ENCODE measurements at regions not wholly inside any gene's neighbourhood (a gene's known extent, or its start where the extent isn't known, plus 50 kb on each side); places are given as distances from the start of the nearest gene placed in this dataset.

GRCh38 chr6:91453224-91453878 is 866.5 kb upstream of the MAP3K7 start:
- Histone ChIP-seq H3K27me3 (ENCODE audit: insufficient read depth, low read length) (no peaks in the 10 kb centered on the region), H3K36me3 (ENCODE audit: insufficient read depth, low read depth, low read length) (no peaks in the 10 kb centered on the region), H3K9me3 (ENCODE audit: insufficient read depth, low read depth, low read length) (no peaks in the 10 kb centered on the region), H3K27ac (ENCODE audit: low read length) (no peak overlapping the region), H3K9ac (ENCODE audit: low read depth, low read length) (no peak overlapping the region), H3K4me3 (ENCODE audit: low read length) (no peak overlapping the region), H3K4me1 (ENCODE audit: insufficient read depth, low read length) (no peaks in the 10 kb centered on the region)

- H3K27me3 ChIP-seq (ENCODE audit: insufficient read depth, low read length), result no peaks in the 10 kb centered on the region
- no peaks in the 10 kb centered on the region for H3K9me3 ChIP-seq (ENCODE audit: insufficient read depth, low read depth, low read length)
- no peaks in the 10 kb centered on the region for H3K36me3 ChIP-seq (ENCODE audit: insufficient read depth, low read depth, low read length)
- no peak overlapping the region for H3K9ac ChIP-seq (ENCODE audit: low read depth, low read length)
- H3K4me1 ChIP-seq (ENCODE audit: insufficient read depth, low read length), result no peaks in the 10 kb centered on the region
- no peak overlapping the region for H3K27ac ChIP-seq (ENCODE audit: low read length)
- H3K4me3 ChIP-seq (ENCODE audit: low read length), result no peak overlapping the region
Observed at GRCh38 chr6:91449539-91449938, 862.7 kb upstream of the MAP3K7 start.

- Histone ChIP-seq H3K27me3 (ENCODE audit: insufficient read depth, low read length) (no peaks in the 10 kb centered on the region), H3K36me3 (ENCODE audit: insufficient read depth, low read depth, low read length) (no peaks in the 10 kb centered on the region), H3K9ac (ENCODE audit: low read depth, low read length) (no peak overlapping the region), H3K27ac (ENCODE audit: low read length) (no peak overlapping the region), H3K4me3 (ENCODE audit: low read length) (no peak overlapping the region), H3K4me1 (ENCODE audit: insufficient read depth, low read length) (no peaks in the 10 kb centered on the region), H3K9me3 (ENCODE audit: insufficient read depth, low read depth, low read length) (no peaks in the 10 kb centered on the region)
Observed at GRCh38 chr6:91447530-91448254, 860.8 kb upstream of the MAP3K7 start.

DNA sequence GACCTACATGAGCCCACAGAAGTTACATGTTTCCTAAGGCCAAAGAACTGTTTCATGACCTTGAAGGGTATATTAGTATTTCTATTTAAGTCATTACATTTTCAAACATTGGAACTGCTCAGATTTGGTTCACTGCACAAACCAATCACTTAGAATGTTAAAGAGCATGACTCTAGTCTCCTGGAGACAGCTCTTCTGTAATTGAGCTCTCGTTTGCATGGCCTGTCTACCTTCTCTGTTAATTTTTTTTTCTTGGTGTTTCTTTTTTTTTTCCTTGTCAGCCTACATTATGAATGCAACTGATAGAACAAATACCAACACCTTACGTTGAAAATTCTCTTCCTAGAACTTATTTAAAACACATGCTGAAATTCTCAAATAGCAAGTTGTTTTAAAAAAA is 860.2 kb upstream of the MAP3K7 start:
- H3K4me1 ChIP-seq (ENCODE audit: insufficient read depth, low read length), result no peaks in the 10 kb centered on the region
- H3K27me3 ChIP-seq (ENCODE audit: insufficient read depth, low read length), result no peaks in the 10 kb centered on the region
- H3K4me3 ChIP-seq (ENCODE audit: low read length), result no peak overlapping the region
- H3K9ac ChIP-seq (ENCODE audit: low read depth, low read length), result no peak overlapping the region
- no peaks in the 10 kb centered on the region for H3K36me3 ChIP-seq (ENCODE audit: insufficient read depth, low read depth, low read length)
- H3K27ac ChIP-seq (ENCODE audit: low read length), result no peak overlapping the region
- no peaks in the 10 kb centered on the region for H3K9me3 ChIP-seq (ENCODE audit: insufficient read depth, low read depth, low read length)

DNA sequence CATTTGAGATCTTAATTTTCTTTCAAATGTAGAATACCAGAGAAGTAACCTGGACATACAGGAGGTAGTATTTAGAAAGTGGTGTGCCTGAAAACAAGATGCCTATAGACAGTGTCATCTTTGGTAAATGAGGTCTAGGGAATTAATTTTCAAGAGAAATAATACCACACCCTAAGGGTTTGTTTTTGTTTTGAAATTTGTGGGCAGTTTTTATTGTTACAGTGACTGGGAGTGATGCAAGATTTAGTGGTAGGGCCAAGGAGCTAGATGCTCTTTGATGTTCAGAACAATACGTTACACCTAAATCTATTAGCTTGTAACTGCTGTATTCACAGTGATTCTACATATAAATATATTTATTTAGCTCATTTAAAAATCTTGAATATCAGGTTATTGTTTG is 856.5 kb upstream of the MAP3K7 start:
- Histone ChIP-seq H3K27me3 (ENCODE audit: insufficient read depth, low read length) (no peaks in the 10 kb centered on the region), H3K9me3 (ENCODE audit: insufficient read depth, low read depth, low read length) (no peaks in the 10 kb centered on the region), H3K4me3 (ENCODE audit: low read length) (no peak overlapping the region), H3K9ac (ENCODE audit: low read depth, low read length) (no peak overlapping the region), H3K27ac (ENCODE audit: low read length) (no peak overlapping the region), H3K4me1 (ENCODE audit: insufficient read depth, low read length) (no peaks in the 10 kb centered on the region), H3K36me3 (ENCODE audit: insufficient read depth, low read depth, low read length) (no peaks in the 10 kb centered on the region)

GRCh38 chr6:91442342-91442741 is 855.5 kb upstream of the MAP3K7 start:
- Histone ChIP-seq H3K27me3 (ENCODE audit: insufficient read depth, low read length) (no peaks in the 10 kb centered on the region), H3K9ac (ENCODE audit: low read depth, low read length) (no peak overlapping the region), H3K36me3 (ENCODE audit: insufficient read depth, low read depth, low read length) (no peaks in the 10 kb centered on the region), H3K4me3 (ENCODE audit: low read length) (no peak overlapping the region), H3K4me1 (ENCODE audit: insufficient read depth, low read length) (peaks cover 6% of the 10 kb centered on the region; the same call in 1 of the 2 replicates), H3K9me3 (ENCODE audit: insufficient read depth, low read depth, low read length) (no peaks in the 10 kb centered on the region), H3K27ac (ENCODE audit: low read length) (no peak overlapping the region)

DNA sequence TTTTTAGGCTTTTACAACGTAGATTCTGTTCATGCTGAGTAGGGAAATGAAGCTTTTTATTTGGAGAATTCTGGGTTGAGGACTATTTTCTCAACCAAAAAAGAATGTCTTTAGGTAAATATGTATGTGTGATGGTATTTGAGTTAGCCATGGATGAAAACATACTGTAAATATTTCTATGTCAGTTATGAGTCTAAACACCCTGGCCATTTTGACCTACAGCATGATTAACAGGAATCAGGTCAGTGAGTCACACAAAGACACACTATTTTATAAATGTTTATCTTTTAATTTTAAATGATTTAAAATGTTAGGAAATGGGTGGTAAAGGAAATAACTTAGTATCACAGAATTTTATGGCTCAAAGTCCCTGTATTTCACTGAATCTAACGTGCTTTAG is 851.7 kb upstream of the MAP3K7 start:
- Histone ChIP-seq H3K27ac (ENCODE audit: low read length) (no peak overlapping the region), H3K27me3 (ENCODE audit: insufficient read depth, low read length) (no peaks in the 10 kb centered on the region), H3K9me3 (ENCODE audit: insufficient read depth, low read depth, low read length) (no peaks in the 10 kb centered on the region), H3K36me3 (ENCODE audit: insufficient read depth, low read depth, low read length) (no peaks in the 10 kb centered on the region), H3K4me3 (ENCODE audit: low read length) (no peak overlapping the region), H3K4me1 (ENCODE audit: insufficient read depth, low read length) (peaks cover 10% of the 10 kb centered on the region; the same call in 1 of the 2 replicates), H3K9ac (ENCODE audit: low read depth, low read length) (no peak overlapping the region)

DNA sequence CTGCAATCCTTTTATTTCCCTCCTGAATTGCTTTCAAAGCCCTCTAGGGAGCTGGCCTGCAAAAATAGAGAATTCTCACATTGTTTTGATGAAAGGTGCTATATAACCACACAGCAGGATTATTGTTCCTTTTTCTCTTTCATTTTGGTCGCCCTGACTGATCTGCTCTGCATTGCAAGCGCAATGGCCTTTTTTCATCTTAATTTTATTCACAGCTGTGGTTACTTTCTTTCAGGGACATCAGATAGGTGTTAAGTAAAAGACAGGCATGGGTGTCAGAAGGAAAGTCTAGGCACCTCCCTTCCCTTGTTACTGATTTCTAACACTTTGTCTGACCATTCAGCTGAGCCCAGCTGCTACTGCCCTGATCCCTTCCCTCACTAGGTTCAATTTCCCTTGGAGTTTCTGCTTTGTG is 850.5 kb upstream of the MAP3K7 start:
- Histone ChIP-seq H3K27me3 (ENCODE audit: insufficient read depth, low read length) (no peaks in the 10 kb centered on the region), H3K36me3 (ENCODE audit: insufficient read depth, low read depth, low read length) (no peaks in the 10 kb centered on the region), H3K9ac (ENCODE audit: low read depth, low read length) (no peak overlapping the region), H3K4me3 (ENCODE audit: low read length) (no peak overlapping the region), H3K27ac (ENCODE audit: low read length) (no peak overlapping the region), H3K4me1 (ENCODE audit: insufficient read depth, low read length) (peaks cover 10% of the 10 kb centered on the region; the same call in 1 of the 2 replicates), H3K9me3 (ENCODE audit: insufficient read depth, low read depth, low read length) (no peaks in the 10 kb centered on the region)

- Histone ChIP-seq H3K27ac (ENCODE audit: low read length) (no peak overlapping the region), H3K36me3 (ENCODE audit: insufficient read depth, low read depth, low read length) (no peaks in the 10 kb centered on the region), H3K9me3 (ENCODE audit: insufficient read depth, low read depth, low read length) (no peaks in the 10 kb centered on the region), H3K4me1 (ENCODE audit: insufficient read depth, low read length) (peaks cover 10% of the 10 kb centered on the region; the same call in 1 of the 2 replicates), H3K9ac (ENCODE audit: low read depth, low read length) (no peak overlapping the region), H3K27me3 (ENCODE audit: insufficient read depth, low read length) (no peaks in the 10 kb centered on the region), H3K4me3 (ENCODE audit: low read length) (no peak overlapping the region)
Observed at GRCh38 chr6:91436448-91436847, 849.6 kb upstream of the MAP3K7 start.

DNA sequence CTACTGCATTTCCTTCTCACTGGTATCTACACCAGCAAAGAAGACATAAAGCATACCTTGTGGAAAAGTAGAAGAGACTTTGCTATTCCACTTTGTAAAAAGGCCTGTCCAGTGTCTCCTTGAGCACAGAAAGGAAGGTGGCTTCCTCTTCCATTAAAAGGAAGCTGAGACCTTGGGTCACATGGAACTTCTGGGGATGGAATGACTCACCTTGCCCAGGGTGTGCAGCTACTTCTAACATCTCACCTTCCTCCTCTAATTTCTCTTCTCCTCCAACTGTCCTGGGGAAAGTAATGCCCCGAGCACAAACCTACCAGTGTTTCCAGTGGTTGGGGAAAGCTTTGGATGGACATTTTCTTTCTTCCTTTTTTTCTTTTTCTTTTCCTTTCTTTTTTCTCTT is 848.8 kb upstream of the MAP3K7 start:
- H3K9me3 ChIP-seq (ENCODE audit: insufficient read depth, low read depth, low read length), result no peaks in the 10 kb centered on the region
- no peaks in the 10 kb centered on the region for H3K27me3 ChIP-seq (ENCODE audit: insufficient read depth, low read length)
- no peak overlapping the region for H3K4me3 ChIP-seq (ENCODE audit: low read length)
- peaks cover 10% of the 10 kb centered on the region; the same call in 1 of the 2 replicates for H3K4me1 ChIP-seq (ENCODE audit: insufficient read depth, low read length)
- no peak overlapping the region for H3K27ac ChIP-seq (ENCODE audit: low read length)
- no peaks in the 10 kb centered on the region for H3K36me3 ChIP-seq (ENCODE audit: insufficient read depth, low read depth, low read length)
- no peak overlapping the region for H3K9ac ChIP-seq (ENCODE audit: low read depth, low read length)

DNA sequence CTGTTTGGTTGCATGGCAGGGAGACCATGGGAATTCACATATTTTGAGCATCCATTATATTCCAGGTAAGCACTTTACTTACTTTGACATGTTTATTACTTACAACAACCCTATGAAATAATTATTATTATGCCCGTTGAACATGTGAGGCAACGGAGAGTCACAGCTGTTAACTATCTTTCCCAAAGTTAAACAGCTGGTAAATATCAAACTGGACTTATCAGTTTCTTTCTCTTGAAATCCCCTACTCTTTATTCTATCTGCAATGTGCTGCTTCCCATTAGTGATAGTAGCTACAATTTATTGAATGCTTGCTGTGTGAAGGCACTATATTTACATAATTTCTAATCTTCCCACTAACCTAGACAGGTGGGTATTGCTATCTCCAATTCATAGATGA is 847.7 kb upstream of the MAP3K7 start:
- Histone ChIP-seq H3K27me3 (ENCODE audit: insufficient read depth, low read length) (no peaks in the 10 kb centered on the region), H3K36me3 (ENCODE audit: insufficient read depth, low read depth, low read length) (no peaks in the 10 kb centered on the region), H3K9ac (ENCODE audit: low read depth, low read length) (no peak overlapping the region), H3K9me3 (ENCODE audit: insufficient read depth, low read depth, low read length) (no peaks in the 10 kb centered on the region), H3K4me3 (ENCODE audit: low read length) (no peak overlapping the region), H3K27ac (ENCODE audit: low read length) (no peak overlapping the region), H3K4me1 (ENCODE audit: insufficient read depth, low read length) (peaks cover 10% of the 10 kb centered on the region; the same call in 1 of the 2 replicates)
